Hematopoietic multipotent progenitor cell treated with erythropoietin and hydrocortisone succinate and interleukin-3 and kit ligand, for 6 days (in vitro differentiated cells): ENCODE measurements at regions not wholly inside any gene's neighbourhood (a gene's known extent, or its start where the extent isn't known, plus 50 kb on each side); places are given as distances from the start of the nearest gene placed in this dataset.

ENCODE experiments used
- DNase-seq: peaks from one replicate; pipeline ENCODE4 v3.0.0-alpha.2; 2015

- DNase-seq = no peak
Measured at GRCh38 chr6:22468256-22468965, 101.0 kb upstream of the HDGFL1 start.

- no peak for DNase-seq
Measured at GRCh38 chr6:22470454-22471131, 98.8 kb upstream of the HDGFL1 start.

- peak; percentile 18 for DNase-seq
Measured at GRCh38 chr6:22471132-22471690, 98.2 kb upstream of the HDGFL1 start.

- no peak for DNase-seq
Measured at GRCh38 chr6:22471746-22472145, 97.6 kb upstream of the HDGFL1 start.

- DNase-seq = peak; percentile 72
Measured at GRCh38 chr6:22473991-22474682, 95.2 kb upstream of the HDGFL1 start.

GRCh38 chr6:22476811-22477390 lies 92.5 kb upstream of the HDGFL1 start:
- DNase-seq = no peak

- DNase-seq = no peak
Measured at GRCh38 chr6:22497276-22497675, 72.1 kb upstream of the HDGFL1 start.

GRCh38 chr6:22499815-22500214 lies 69.6 kb upstream of the HDGFL1 start:
- DNase-seq = no peak

GRCh38 chr6:22506496-22506895 lies 62.9 kb upstream of the HDGFL1 start:
- no peak for DNase-seq

- no peak for DNase-seq
Measured at GRCh38 chr6:22512686-22513427, 56.5 kb upstream of the HDGFL1 start.

- no peak for DNase-seq
Measured at GRCh38 chr6:22513667-22514066, 55.7 kb upstream of the HDGFL1 start.

- DNase-seq = no peak
Measured at GRCh38 chr6:22519237-22519636, 50.1 kb upstream of the HDGFL1 start.
